AG10803 (cell line): ENCODE measurements at regions not wholly inside any gene's neighbourhood (a gene's known extent, or its start where the extent isn't known, plus 50 kb on each side); places are given as distances from the start of the nearest gene placed in this dataset.

ENCODE experiments used
- DNase-seq: peaks from one replicate; pipeline ENCODE4 v3.0.0; 2010; ENCODE audit warnings: low read depth
- H3K4me3 ChIP-seq: 2 replicates; pipeline ENCODE4 v1.5.1; 2011; ENCODE audit warnings: mild to moderate bottlenecking, low read length, control low read depth
- CTCF ChIP-seq: conservative IDR thresholded peaks from 2 replicates; pipeline ENCODE4 v1.5.1; 2011; ENCODE audit warnings: mild to moderate bottlenecking, low read length, control low read depth, inconsistent platforms

DNA sequence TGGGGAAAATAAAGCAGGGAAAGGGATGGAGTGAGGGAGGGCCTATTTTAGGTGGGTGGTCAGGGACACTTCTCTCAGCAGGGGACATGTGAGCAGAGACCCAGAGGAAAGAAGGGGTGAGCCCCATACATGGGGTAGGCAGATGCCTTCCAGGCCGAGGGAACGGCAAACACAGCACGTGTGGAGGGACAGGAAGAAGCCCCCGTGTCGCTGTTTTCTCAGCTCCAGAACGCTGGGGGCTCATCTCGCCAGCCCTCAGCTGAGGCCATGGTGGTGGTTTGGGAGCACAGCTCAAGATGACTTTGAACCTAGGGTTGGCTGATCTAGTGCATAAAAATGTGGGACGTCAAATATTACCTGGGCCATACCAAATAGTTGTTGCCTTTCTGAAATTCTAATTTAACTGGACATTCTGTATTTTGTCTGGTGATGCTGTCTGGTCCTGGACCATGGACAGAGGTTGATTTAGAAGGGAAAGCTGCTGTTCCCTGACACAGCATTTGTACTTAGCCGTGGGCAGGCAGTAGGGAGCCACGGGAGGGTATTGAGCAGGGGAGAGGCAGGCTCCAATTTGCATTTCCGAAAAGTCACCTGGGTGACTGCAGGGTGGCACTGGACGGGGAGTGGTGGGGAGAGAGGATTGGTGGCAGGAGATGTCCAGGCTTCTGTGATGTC lies 53.1 kb upstream of the RUNX3 start:
- DNase-seq: no peak
- TF ChIP-seq CTCF: no peak

DNA sequence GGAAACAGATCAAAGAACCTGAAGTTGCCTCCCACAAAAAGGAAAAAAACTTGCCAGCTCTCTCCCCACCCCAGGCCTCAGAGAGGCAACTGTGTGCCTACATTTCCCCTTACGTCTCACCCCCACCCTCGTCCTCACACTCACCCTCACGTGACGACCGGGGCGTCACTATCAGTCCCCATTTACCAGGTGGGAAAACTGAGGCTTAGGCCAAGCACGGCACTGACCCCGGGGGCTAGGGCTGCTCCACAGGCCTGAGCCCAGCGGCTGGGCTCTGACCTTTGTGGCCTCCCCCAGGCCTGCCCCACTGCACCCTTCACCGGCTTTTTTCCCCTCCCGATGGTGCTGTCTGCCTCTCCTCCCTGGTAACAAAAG lies 51.5 kb upstream of the RUNX3 start:
- TF ChIP-seq CTCF: no peak
- H3K4me3 ChIP-seq: no peak overlapping the region
- DNase-seq: no peak

More for the DNA sequence above, 53.1 kb upstream of the RUNX3 start:
- no peak overlapping the region for H3K4me3 ChIP-seq

GRCh38 chr1:24980836-24981630 lies 51.0 kb upstream of the RUNX3 start:
- DNase-seq: no peak
- TF ChIP-seq CTCF: no peak
- H3K4me3 ChIP-seq: no peak overlapping the region
